B cell (primary cell): ENCODE measurements at regions not wholly inside any gene's neighbourhood (a gene's known extent, or its start where the extent isn't known, plus 50 kb on each side); places are given as distances from the start of the nearest gene placed in this dataset.

ENCODE experiments used
- CTCF ChIP-seq: fragments of 200-600 bp; IDR thresholded peaks from one replicate; pipeline ENCODE4 v1.8.0; 2022; ENCODE audit warnings: antibody characterized with exemption, mild to moderate bottlenecking
- EZH2 ChIP-seq: IDR thresholded peaks from 2 replicates; pipeline ENCODE4 v1.6.1; 2012; ENCODE audit warnings: borderline replicate concordance, low read depth, mild to moderate bottlenecking, moderate library complexity, low read length; ENCODE audit not compliant: insufficient read depth, poor library complexity, severe bottlenecking

- no peak for TF ChIP-seq CTCF
- TF ChIP-seq EZH2, result no peak
Measured at GRCh38 chrX:150308041-150308440, 55.1 kb upstream of the MAMLD1 start.
